GM12892 (cell line): ENCODE measurements at regions not wholly inside any gene's neighbourhood (a gene's known extent, or its start where the extent isn't known, plus 50 kb on each side); places are given as distances from the start of the nearest gene placed in this dataset.

Experiments used
- POLR2A ChIP-seq: IDR thresholded peaks from 2 replicates; pipeline ENCODE4 v1.6.1; 2011; ENCODE audit warnings: low read depth, low read length, control low read depth
- TAF1 ChIP-seq: IDR thresholded peaks from 2 replicates; pipeline ENCODE4 v1.6.1; 2011; ENCODE audit warnings: low read depth, mild to moderate bottlenecking, control low read depth, low read length, borderline replicate concordance

- TF ChIP-seq POLR2A (no peak), TAF1 (no peak)
Measured at GRCh38 chr2:118269408-118270051, 181.3 kb downstream of the INSIG2 start.
